Activated naive CD8-positive, alpha-beta T cell treated with anti-CD3 and anti-CD28 coated beads, Interleukin-2, amount 50 U/mL, for 24 hours (primary cell): ENCODE measurements at regions not wholly inside any gene's neighbourhood (a gene's known extent, or its start where the extent isn't known, plus 50 kb on each side); places are given as distances from the start of the nearest gene placed in this dataset.
"Not testable (repeated sequence)": the region's sequence is repeated elsewhere in the genome, so short reads cannot be mapped to it uniquely, and the experiment has no call there.

Source experiments
- ATAC-seq: fragments of 150-1000 bp; cut with Tn5 transposase; one replicate; pipeline ENCODE4 v1.10.0; 2021
- DNase-seq: peaks from one replicate; pipeline ENCODE4 v3.0.0; 2021
- H3K27ac Mint-ChIP-seq: one replicate; pipeline ENCODE4 v1.8.0; 2021; ENCODE audit warnings: mild to moderate bottlenecking, mixed read lengths
- H3K27me3 Mint-ChIP-seq: one replicate; pipeline ENCODE4 v1.8.0; 2021; ENCODE audit warnings: mixed read lengths
- H3K36me3 Mint-ChIP-seq: one replicate; pipeline ENCODE4 v1.8.0; 2021; ENCODE audit warnings: low read depth, mixed read lengths
- H3K4me1 Mint-ChIP-seq: one replicate; pipeline ENCODE4 v1.8.0; 2021; ENCODE audit warnings: mixed read lengths
- H3K4me3 Mint-ChIP-seq: one replicate; pipeline ENCODE4 v1.8.0; 2021; ENCODE audit warnings: mild to moderate bottlenecking, moderate library complexity, mixed read lengths
- H3K9me3 Mint-ChIP-seq: one replicate; pipeline ENCODE4 v1.8.0; 2021; ENCODE audit warnings: mixed read lengths

DNA sequence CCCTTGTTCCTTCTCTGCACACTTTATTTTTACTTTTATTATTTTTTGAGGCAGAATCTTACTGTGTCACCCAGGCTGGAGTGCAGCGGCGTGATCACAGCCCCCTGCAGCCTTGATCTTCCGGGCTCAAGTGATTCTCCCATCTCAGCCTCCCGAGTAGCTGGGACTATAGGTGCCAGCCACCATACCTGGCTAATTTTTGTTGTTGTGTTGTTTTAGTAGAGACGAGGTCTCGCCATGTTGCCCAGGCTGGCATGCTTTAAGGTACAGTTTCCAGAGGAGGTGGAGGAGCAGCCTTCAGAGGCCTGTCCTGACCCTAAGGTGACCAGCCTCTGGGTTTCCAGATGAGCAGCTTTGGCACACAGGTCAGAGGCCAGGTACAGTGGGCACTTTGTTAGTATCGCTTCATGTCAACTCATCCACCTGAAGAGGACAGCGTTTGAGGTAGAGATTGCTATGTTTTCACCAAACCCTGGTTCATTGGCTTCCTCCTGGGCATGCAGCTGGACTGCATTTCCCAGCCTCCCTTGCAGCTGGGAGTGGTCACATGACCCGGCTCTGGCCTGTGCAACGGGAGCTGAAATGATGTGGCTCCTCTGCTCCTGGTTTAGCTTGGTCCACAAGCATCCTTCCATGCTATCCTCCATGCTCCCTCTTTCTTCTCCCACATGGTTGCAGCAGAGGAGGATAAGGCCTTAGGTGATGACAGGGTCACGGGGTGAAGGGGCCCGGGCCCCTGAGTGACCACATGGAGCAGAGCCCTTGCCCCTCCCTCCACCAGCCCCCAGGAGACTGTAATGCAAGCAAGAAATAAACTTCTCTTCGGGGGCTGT lies 139.3 kb upstream of the IER5L start:
- no peak for DNase-seq
- Mint-ChIP-seq H3K4me3 (no peak overlapping the region), H3K27me3 (peaks cover 2% of the 10 kb centered on the region), H3K4me1 (peaks cover 16% of the 10 kb centered on the region), H3K9me3 (no peaks in the 10 kb centered on the region), H3K27ac (no peak overlapping the region), H3K36me3 (no peaks in the 10 kb centered on the region)
- ATAC-seq: no peak

DNA sequence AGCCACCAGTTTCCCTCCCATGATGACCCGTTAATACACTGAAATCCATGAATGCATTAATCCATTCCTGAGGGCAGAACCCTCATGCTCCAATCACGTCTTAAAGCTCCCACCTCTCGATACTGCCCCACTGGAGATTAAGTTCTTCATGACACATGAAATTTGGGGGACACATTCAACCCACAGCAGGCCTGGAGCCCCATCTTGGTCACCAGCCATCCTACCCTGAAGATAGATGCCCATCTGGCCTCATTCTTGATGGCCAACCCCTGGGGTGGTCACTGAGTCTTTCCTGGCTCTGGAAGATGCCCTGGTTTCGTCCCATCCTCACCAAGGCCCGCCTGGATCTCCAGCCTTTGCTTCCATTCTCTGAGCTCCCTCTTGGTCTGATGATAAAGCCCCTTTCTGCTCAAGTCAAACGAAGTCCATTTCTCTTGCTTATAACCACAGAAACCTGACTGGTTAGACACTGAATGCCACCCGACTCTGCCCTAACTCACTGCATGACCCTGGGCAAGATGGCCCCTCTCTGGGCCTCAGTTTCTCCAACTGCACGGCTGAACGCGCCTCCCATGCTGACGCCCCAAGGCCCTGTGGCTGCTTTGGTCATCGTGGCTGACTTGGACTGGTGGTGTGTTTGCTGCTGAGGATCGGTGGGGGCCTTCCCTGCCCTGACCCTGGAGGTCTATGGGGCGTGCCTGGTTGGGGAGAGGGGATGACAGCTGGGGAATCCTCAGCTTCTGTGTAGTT lies 138.4 kb upstream of the IER5L start:
- H3K36me3 Mint-ChIP-seq: no peaks in the 10 kb centered on the region
- no peak for DNase-seq
- peaks cover 12% of the 10 kb centered on the region for H3K4me1 Mint-ChIP-seq
- no peaks in the 10 kb centered on the region for H3K9me3 Mint-ChIP-seq
- no peak overlapping the region for H3K4me3 Mint-ChIP-seq
- ATAC-seq: no peak
- no peak overlapping the region for H3K27ac Mint-ChIP-seq
- peaks cover 2% of the 10 kb centered on the region for H3K27me3 Mint-ChIP-seq

DNA sequence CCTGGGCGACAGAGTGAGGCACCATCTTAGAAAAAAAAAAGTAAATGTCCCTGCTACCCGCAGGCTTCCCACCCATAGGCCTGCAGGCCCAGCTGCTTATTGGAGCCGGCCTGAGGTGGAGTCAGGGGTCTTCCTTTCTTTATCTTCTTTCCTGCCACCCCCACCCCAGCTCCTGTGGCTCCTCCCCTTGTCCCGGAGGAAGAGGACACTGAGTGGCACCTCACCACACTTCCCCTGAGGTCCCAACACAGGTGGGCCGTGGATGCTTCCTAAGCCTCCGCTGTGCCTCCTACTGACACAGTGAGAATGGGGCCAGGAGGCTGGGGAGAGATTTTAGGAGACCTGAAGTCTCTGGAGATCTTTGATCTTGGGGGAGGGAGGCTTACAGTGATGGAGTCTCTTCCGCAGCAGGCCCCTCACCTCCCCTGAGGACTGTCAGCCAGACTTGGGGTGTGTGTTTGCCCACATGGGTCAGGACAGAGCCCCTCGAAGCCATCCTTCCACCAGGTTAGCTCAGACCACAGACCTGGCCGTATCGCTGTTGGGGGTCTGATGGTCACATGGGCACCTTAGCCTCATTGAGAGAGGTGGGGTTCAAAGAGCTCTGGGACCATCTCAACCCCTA lies 135.4 kb upstream of the IER5L start:
- no peaks in the 10 kb centered on the region for H3K4me1 Mint-ChIP-seq
- no peaks in the 10 kb centered on the region for H3K36me3 Mint-ChIP-seq
- no peak for ATAC-seq
- no peaks in the 10 kb centered on the region for H3K9me3 Mint-ChIP-seq
- no peak overlapping the region for H3K4me3 Mint-ChIP-seq
- DNase-seq: no peak
- H3K27me3 Mint-ChIP-seq: peaks cover 2% of the 10 kb centered on the region
- no peak overlapping the region for H3K27ac Mint-ChIP-seq

DNA sequence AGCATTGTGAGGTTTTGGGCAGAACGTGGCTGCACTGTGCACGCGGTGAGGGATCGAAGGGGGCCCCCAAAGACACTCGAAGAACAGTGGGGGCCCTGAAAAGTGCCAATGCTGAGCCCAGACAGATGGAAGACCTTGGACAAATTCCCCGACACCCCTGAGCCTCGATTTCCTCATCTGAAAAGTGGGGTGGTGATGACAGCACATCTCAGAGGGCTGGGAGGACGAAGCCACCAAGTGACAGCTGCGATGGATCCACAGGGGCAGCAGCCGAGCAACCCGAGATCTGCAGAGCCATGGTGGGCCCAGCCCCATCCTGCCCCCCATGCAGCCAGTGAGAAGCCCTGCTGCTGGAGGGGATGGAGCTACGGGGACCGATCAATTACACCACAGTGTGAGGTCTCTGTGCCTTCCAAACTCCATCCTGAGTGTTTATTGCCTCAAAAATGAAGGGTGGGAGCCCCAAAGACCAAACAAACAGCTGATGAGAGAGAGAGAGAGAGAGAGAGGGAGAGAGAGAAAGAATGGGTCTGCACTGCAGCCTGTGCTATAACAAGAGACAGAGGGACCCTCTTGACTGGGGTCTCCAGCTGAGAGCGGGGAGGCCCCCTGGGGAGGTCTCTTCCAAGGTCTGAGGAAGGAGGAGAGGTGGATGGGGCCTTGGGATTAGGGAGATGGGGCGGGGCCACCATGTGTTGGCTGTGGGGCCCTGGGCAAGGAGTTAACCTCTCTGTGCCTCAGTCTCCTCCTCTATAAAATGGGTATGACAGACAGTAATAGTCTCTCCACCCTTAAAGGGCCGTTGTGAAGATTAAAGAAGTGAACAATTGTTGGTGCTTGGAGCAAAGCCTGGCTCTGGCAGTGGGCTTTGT lies 134.4 kb upstream of the IER5L start:
- ATAC-seq (no peak), DNase-seq (no peak)
- Mint-ChIP-seq H3K4me3 (no peak overlapping the region), H3K9me3 (no peaks in the 10 kb centered on the region), H3K27me3 (peaks cover 2% of the 10 kb centered on the region), H3K27ac (no peak overlapping the region), H3K4me1 (peaks cover 2% of the 10 kb centered on the region), H3K36me3 (no peaks in the 10 kb centered on the region)

DNA sequence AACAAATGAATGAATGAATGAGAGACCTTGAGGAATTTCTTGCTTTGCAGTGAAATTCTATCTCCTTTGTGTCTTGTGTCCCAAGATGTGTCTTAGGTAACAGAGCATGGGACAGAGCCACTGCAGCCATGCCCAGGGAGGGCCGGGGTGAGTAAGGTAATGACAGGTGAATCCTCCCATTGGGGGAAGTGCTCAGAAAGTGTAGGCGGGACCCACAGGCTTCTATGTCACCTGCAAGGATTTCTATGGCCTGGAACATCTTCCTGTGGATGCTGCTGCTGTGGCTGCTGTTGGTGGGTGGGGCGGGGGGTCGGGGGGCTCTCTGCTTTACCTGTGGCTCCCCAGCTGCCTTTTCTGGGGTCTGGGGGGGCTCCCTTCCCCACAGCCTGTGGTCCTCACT lies 133.6 kb upstream of the IER5L start:
- no peak for DNase-seq
- Mint-ChIP-seq H3K27me3 (peaks cover 2% of the 10 kb centered on the region), H3K4me1 (peaks cover 8% of the 10 kb centered on the region), H3K9me3 (no peaks in the 10 kb centered on the region), H3K4me3 (no peak overlapping the region), H3K36me3 (no peaks in the 10 kb centered on the region), H3K27ac (no peak overlapping the region)
- ATAC-seq: no peak

DNA sequence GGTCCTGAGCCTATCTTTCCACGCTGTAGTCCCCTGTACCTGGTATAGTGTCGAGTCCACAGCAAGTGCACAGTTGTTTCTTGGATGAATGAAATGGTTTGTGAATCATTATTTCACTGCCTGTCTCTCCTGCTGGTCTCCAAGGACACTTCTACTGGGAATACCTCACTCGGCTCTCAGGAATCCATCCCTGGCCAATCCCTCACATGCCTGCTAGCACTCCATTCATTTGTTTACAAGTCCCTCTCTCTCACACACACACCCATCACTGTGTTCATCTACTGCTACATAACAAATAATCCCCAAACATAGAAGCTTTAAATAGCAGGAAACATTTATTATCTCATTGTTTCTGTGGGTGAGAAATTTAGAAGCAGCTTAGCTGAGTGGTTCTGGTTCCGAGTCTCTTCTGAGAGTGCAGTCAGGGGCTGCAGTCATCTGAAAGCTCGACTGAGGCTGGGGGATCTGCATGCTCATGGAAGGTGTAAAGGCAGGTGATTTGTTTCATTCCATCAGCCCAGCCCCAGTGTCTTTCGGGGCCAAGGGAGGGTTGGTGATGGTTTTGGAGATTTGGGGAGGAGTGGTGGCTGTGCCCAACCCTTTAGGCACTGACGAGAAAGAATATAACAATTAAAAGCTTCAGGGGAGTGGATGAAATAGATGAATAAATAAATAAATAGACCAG lies 132.7 kb upstream of the IER5L start:
- Mint-ChIP-seq H3K27ac (no peak overlapping the region), H3K9me3 (no peaks in the 10 kb centered on the region), H3K27me3 (peaks cover 2% of the 10 kb centered on the region), H3K4me3 (no peak overlapping the region), H3K36me3 (no peaks in the 10 kb centered on the region), H3K4me1 (peaks cover 8% of the 10 kb centered on the region)
- no peak for DNase-seq
- no peak for ATAC-seq

DNA sequence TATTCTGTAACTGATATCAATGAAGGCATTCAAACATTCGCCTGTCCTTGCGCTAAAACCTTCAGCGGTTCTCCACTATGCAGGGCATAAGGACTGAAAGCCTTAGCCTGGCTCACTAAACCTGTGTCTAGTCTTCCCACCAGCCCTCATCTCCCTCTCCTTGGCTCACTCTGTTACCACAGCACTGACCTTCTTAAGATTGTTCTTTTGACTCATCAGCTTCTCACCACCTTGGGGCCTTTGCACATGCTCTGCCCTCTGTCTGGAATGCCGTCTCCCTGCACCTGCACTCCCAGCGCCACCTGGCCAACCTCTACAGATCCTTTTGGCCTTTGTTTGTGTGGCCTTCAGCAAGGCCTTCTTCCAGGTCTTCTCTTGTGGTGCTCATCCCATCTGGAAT lies 131.8 kb upstream of the IER5L start:
- DNase-seq: no peak
- Mint-ChIP-seq H3K9me3 (no peaks in the 10 kb centered on the region), H3K4me3 (no peak overlapping the region), H3K27ac (no peak overlapping the region), H3K4me1 (peaks cover 8% of the 10 kb centered on the region), H3K36me3 (no peaks in the 10 kb centered on the region), H3K27me3 (peaks cover 2% of the 10 kb centered on the region)
- ATAC-seq: no peak

DNA sequence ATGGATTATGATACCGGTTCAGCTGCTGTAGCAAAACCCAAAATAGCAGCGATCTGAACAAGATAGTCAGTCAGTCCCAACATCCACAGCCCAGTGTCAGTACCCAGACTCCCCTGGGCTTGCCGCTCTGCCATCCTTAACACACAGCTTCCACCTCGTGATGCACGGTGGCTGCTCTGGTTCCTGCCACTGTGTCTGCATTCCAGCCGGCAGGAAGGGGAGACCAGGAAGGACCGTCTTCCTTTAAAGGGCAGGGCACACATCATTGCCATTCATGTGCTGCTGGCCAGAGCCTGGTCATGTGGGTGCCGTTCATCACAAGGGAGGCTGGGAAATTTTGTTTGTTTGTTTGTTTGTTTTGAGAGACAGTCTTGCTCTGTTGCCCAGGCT lies 131.0 kb upstream of the IER5L start:
- no peaks in the 10 kb centered on the region for H3K9me3 Mint-ChIP-seq
- H3K4me3 Mint-ChIP-seq: no peak overlapping the region
- peaks cover 8% of the 10 kb centered on the region for H3K4me1 Mint-ChIP-seq
- no peaks in the 10 kb centered on the region for H3K36me3 Mint-ChIP-seq
- DNase-seq (no peak), ATAC-seq (no peak)
- H3K27ac Mint-ChIP-seq: no peak overlapping the region
- peaks cover 2% of the 10 kb centered on the region for H3K27me3 Mint-ChIP-seq

DNA sequence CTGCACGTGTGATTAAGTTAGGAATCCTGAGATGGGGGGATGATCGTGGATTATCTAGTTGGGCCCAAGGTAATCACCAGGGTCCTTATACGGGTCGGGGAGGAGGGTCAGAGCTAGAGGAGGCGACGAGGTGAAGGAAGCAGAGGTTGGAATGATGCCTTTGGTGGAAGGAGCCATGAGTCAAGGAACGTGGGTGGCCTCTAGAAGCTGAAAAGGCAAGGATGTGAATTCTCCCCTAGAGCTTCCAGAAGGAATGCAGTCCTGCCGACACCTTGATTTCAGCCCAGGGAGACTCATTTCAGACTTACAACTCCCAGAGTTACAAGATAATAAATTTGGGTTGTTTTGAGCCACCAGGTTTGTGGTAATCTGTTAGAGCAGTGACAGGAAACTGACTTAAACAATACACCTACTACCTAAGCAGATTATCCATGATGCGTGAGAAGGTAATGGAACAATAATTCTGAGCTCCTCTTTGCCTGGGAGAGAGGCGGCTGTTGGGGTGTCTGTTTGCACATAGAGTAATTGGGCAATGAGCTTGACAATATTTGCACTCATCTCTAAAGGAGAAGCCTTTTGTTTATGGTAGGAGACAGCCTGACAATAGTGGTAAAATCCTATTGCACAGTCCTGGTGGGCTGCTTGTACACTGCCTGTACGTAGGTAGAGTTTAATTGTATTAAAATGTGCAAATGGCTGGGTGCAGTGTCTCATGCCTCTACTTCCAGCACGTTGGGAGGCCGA lies 129.3 kb upstream of the IER5L start:
- Mint-ChIP-seq H3K36me3 (no peaks in the 10 kb centered on the region), H3K4me3 (no peak overlapping the region), H3K27me3 (peaks cover 2% of the 10 kb centered on the region), H3K9me3 (no peaks in the 10 kb centered on the region), H3K27ac (no peak overlapping the region), H3K4me1 (peaks cover 8% of the 10 kb centered on the region)
- peak; percentile 40 for ATAC-seq
- no peak for DNase-seq

DNA sequence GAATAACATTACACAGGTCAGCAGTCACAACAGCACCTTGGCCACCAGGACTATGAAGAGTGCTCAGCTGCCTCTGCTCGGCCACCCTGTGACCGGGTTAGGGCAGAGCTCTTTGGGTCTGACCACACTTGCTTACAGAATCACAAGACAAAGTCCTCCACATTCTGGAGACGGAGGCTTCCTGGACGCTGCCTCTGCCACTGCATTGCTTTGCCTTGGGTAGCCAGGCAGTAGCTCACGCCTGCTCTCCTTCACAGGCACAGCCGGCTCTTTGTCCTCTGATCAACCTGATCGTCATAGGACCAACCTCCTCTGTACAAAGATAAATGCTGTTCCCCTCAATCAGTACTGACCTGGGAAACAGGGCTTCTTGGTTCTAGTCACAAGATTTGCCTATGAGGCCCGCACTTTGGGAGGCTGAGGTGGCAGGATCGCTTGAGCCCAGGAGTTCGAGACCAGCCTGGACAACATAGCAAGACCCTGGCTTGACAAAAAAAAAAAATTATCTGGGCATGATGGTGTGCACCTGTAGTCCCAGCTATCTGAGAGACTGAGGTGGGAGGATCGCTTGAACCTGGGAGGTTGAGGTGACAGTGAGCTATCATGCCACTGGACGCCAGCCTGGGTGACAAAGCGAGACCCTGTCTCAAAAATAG lies 128.4 kb upstream of the IER5L start:
- Mint-ChIP-seq H3K27me3 (peaks cover 2% of the 10 kb centered on the region), H3K36me3 (no peaks in the 10 kb centered on the region), H3K4me3 (no peak overlapping the region), H3K9me3 (no peaks in the 10 kb centered on the region), H3K27ac (no peak overlapping the region), H3K4me1 (peaks cover 8% of the 10 kb centered on the region)
- ATAC-seq (no peak), DNase-seq (no peak)

DNA sequence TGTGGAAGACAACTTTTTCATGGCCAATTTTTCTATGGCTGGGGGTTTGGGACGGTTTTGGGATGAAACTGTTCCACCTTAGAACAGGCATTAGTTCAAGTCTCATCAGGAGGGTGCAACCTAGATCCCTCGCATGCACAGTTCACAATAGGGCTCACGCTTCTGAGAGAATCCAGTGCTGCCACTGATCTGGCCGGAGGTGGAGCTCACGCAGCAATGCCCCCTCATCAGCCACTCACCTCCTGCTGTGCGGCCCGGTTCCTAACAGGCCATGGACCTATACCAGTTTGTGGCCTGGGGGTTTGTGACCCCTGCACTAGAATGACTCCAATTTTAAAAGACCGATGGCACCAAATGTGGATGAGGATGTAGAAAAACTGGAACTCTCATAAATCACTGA lies 127.2 kb upstream of the IER5L start:
- H3K27ac Mint-ChIP-seq: no peak overlapping the region
- no peak for ATAC-seq
- no peak overlapping the region for H3K4me3 Mint-ChIP-seq

DNA sequence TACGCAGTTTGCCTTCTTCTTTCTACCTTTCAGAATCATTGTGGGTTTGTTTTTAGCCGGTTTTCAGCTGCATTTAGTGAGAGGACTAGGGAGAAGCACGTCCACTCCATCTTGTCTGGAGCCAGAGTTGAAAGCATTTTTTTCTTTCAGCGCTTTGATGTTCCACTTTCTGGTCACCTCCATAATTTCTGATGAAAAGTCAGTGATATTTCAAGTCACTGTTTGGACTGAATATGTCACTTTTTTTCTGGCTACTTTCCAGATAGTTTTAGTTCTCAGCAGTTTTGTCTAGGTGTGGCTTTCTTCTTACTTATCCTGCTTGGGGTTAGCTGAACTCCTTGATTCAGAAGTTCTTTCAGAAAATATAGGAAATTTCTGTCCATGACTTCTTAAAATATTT lies 123.9 kb upstream of the IER5L start:
- Mint-ChIP-seq H3K27me3 (no peaks in the 10 kb centered on the region), H3K36me3 (no peaks in the 10 kb centered on the region), H3K4me1 (no peaks in the 10 kb centered on the region), H3K27ac (no peak overlapping the region), H3K4me3 (no peak overlapping the region), H3K9me3 (no peaks in the 10 kb centered on the region)
- DNase-seq (no peak), ATAC-seq (no peak)

More for the DNA sequence above, 127.2 kb upstream of the IER5L start:
- peaks cover 2% of the 10 kb centered on the region for H3K27me3 Mint-ChIP-seq
- no peak for DNase-seq
- no peaks in the 10 kb centered on the region for H3K9me3 Mint-ChIP-seq
- peaks cover 8% of the 10 kb centered on the region for H3K4me1 Mint-ChIP-seq
- no peaks in the 10 kb centered on the region for H3K36me3 Mint-ChIP-seq

DNA sequence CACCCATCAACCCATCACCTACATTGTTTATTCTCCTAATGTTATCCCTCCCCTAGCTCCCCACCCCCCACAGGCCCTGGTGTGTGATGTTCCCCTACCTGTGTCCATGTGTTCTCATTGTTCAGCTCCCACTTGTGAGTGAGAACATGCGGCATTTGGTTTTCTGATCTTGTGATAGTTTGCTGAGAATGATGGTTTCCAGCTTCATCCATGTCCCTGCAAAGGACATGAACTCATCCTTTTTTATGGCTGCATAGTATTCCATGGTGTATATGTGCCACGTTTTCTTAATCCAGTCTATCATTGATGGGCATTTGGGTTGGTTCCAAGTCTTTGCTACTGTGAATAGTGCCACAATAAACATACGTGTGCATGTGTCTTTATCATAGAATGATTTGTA lies 118.1 kb upstream of the IER5L start:
- not testable (repeated sequence) for DNase-seq, H3K4me1 Mint-ChIP-seq, H3K4me3 Mint-ChIP-seq, ATAC-seq, H3K27me3 Mint-ChIP-seq, H3K36me3 Mint-ChIP-seq, H3K9me3 Mint-ChIP-seq, H3K27ac Mint-ChIP-seq
